ENCODE measurements at regions not wholly inside any gene's neighbourhood (a gene's known extent, or its start where the extent isn't known, plus 50 kb on each side); places are given as distances from the start of the nearest gene placed in this dataset.
"Not testable (repeated sequence)": the region's sequence is repeated elsewhere in the genome, so short reads cannot be mapped to it uniquely, and the experiment has no call there.

DNA sequence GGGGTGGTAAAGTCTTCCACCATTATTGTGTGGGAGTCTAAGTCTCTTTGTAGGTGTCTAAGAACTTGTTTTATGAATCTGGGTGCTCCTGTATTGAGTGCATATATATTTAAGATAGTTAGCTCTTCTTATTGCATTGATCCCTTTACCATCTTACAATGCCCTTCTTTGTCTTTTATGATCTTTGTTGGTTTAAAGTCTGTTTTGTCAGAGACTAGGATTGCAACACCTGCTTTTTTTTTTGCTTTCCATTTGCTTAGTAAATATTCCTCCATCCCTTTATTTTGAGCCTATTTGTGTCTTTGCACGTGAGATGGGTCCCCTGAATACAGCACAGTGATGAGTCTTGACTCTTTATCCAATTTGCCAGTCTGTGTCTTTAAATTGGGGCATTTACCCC is 301.6 kb downstream of the ZIC1 start:
- TF ChIP-seq, protein P1, sequence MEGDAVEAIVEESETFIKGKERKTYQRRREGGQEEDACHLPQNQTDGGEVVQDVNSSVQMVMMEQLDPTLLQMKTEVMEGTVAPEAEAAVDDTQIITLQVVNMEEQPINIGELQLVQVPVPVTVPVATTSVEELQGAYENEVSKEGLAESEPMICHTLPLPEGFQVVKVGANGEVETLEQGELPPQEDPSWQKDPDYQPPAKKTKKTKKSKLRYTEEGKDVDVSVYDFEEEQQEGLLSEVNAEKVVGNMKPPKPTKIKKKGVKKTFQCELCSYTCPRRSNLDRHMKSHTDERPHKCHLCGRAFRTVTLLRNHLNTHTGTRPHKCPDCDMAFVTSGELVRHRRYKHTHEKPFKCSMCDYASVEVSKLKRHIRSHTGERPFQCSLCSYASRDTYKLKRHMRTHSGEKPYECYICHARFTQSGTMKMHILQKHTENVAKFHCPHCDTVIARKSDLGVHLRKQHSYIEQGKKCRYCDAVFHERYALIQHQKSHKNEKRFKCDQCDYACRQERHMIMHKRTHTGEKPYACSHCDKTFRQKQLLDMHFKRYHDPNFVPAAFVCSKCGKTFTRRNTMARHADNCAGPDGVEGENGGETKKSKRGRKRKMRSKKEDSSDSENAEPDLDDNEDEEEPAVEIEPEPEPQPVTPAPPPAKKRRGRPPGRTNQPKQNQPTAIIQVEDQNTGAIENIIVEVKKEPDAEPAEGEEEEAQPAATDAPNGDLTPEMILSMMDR (conservative IDR thresholded peaks at IDR 0.05; ENCODE audit: low read depth, low read length): not testable (repeated sequence)
- TF ChIP-seq EZH2 (IDR thresholded peaks at IDR 0.05; ENCODE audit: borderline replicate concordance, low read depth, low read length, poor library complexity, severe bottlenecking): not testable (repeated sequence)

Data from A673 (cell line).